ENCODE measurements at regions not wholly inside any gene's neighbourhood (a gene's known extent, or its start where the extent isn't known, plus 50 kb on each side); places are given as distances from the start of the nearest gene placed in this dataset.

DNA sequence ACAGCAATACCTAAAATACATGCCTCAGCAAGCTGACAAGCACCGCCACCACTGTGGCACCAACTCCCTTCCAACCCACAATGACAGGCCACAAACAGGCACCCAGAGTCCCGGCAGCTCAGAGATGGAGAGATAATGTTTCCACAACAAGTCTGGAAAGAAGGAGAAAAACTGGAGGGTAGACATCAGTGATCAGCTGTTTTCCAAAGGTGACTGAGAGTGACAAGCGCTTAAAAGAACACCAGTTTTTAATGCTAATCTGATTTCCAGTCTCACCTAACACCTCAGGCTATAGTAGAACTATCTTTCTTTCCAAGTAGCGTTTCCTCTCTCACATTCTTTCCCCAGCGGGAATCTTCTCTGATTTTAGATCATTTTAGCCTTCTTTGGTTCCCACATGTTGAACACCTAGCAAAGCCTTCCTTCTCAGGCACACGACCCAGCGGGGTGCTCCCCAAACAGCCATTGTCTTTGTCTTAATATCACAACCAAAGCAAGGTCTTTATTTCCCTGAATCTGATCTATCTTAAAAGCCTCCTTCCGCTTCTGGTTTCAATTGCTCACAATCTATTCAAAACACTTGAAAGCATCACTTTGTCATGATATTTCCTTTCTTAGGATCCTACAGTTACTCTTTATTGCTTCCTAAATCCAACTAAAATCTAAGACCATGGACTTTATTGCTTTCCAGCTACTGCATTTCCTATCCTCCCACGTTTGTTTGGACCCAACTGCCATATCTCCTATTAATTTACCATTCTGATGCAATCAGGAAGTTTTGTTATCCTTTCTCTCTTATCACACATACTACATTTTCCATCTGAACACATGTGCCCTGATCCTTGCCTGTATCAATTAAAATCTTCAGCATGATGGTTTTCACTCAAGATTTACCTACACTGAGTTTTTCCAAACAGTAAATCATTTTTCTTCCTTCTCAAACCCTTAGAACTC is 282.7 kb downstream of the ADGB start:
- H3K27ac Mint-ChIP-seq = no peak overlapping the region
- ChIA-PET POLR2A (no interaction called here), CTCF (no interaction called here)
- H3K36me3 Mint-ChIP-seq (ENCODE audit: low read depth) = no peaks in the 10 kb centered on the region
- no peak for DNase-seq
- H3K9me3 Mint-ChIP-seq = no peaks in the 10 kb centered on the region
- H3K4me3 Mint-ChIP-seq = no peak overlapping the region
- H3K27me3 Mint-ChIP-seq = no peaks in the 10 kb centered on the region
- H3K4me1 Mint-ChIP-seq = peaks cover 5% of the 10 kb centered on the region

- CTCF ChIA-PET = interaction anchor here (0.6 kb wide), 1 partner anchor 453 kb away, joined by 3 read pairs; no protein-coding TSS in a partner anchor
- POLR2A ChIA-PET = no interaction called here
- Mint-ChIP-seq H3K4me3 (no peak overlapping the region), H3K9me3 (peaks cover 2% of the 10 kb centered on the region), H3K36me3 (ENCODE audit: low read depth) (no peaks in the 10 kb centered on the region), H3K4me1 (no peaks in the 10 kb centered on the region), H3K27me3 (no peaks in the 10 kb centered on the region), H3K27ac (no peak overlapping the region)
- DNase-seq = no peak
Measured at GRCh38 chr6:146883640-146884531, 285.1 kb downstream of the ADGB start.

GRCh38 chr6:146884728-146885127 is 286.0 kb downstream of the ADGB start:
- Mint-ChIP-seq H3K27ac (no peak overlapping the region), H3K27me3 (no peaks in the 10 kb centered on the region), H3K4me3 (no peak overlapping the region), H3K36me3 (ENCODE audit: low read depth) (no peaks in the 10 kb centered on the region), H3K9me3 (peaks cover 2% of the 10 kb centered on the region), H3K4me1 (no peaks in the 10 kb centered on the region)
- POLR2A ChIA-PET = no interaction called here
- CTCF ChIA-PET = no interaction called here
- DNase-seq = no peak

DNA sequence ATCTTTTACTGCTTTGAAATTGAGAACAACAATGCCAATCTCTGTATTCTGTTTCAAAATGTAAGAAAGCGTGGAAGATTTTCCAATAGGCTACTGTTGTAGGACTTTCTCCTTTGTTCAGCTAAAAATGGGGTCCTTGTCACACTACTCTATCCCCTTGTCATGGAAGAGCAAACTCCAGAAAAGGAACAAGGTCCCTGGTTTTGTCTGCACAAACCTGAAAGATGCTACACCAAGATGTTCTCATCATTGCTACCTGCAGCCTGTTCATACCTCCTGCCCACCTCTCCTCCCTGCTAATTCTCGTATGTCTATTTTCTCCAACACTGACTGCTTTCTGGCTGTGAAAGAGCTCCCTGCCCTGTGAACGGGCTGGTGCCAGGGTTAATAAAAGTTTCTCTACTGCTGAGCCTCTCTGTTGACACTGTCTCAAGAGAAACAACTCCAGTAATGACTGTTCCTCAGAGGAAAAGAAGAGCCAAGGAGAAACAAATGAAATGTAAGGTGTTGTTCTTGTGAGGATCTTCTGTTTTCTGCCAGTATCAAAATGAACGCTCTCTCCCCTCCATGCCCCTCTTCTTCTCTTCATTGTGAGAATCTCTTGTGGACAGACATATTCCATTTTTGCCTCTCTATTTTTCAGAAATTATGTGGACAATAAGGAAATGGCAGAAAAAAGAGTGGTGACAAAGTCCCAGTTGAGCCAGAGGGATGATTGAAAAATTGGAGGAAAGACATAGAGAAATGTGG is 287.1 kb downstream of the ADGB start:
- ChIA-PET CTCF (no interaction called here), POLR2A (no interaction called here)
- no peaks in the 10 kb centered on the region for H3K36me3 Mint-ChIP-seq (ENCODE audit: low read depth)
- no peak for DNase-seq
- no peak overlapping the region for H3K4me3 Mint-ChIP-seq
- peaks cover 2% of the 10 kb centered on the region for H3K9me3 Mint-ChIP-seq
- no peaks in the 10 kb centered on the region for H3K4me1 Mint-ChIP-seq
- no peaks in the 10 kb centered on the region for H3K27me3 Mint-ChIP-seq
- H3K27ac Mint-ChIP-seq = no peak overlapping the region

GRCh38 chr6:146886587-146887446 is 288.0 kb downstream of the ADGB start:
- no peak overlapping the region for H3K27ac Mint-ChIP-seq
- no peak overlapping the region for H3K4me3 Mint-ChIP-seq
- peaks cover 1% of the 10 kb centered on the region for H3K4me1 Mint-ChIP-seq
- ChIA-PET CTCF (no interaction called here), POLR2A (no interaction called here)
- H3K27me3 Mint-ChIP-seq = no peaks in the 10 kb centered on the region
- H3K9me3 Mint-ChIP-seq = peaks cover 2% of the 10 kb centered on the region
- no peak for DNase-seq
- no peaks in the 10 kb centered on the region for H3K36me3 Mint-ChIP-seq (ENCODE audit: low read depth)

DNA sequence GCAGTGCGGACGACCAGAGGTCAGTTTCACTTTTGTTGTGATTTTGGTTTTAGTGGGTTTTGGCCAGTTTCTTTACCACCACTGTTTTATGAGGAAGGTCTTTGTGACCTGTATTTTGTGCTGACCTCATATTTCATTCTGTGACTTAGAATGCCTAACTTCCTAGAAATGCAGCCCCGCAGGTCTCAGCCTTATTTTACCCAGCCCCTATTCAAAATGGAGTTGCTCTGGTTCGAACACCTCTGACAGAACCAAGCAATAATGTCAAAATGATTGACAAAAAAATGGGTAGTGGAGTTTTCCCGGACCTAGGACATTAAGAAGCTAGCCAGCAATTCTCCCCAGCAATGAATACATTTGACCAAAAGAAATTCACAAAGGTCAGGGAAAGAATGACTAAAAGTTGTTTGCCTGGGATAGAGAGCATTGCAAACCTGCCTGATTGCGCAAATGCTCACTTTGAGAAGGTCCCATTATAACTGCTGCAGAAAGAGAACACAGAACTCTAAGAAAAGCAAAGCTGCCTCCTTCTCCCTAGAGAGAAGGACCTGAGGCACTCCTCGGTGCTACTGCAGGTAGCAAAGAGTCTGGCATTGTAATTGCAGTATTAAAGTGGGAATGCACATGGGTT is 288.8 kb downstream of the ADGB start:
- CTCF ChIA-PET = no interaction called here
- H3K4me3 Mint-ChIP-seq = no peak overlapping the region
- H3K27ac Mint-ChIP-seq = no peak overlapping the region
- no peaks in the 10 kb centered on the region for H3K27me3 Mint-ChIP-seq
- no peak for DNase-seq
- H3K36me3 Mint-ChIP-seq (ENCODE audit: low read depth) = no peaks in the 10 kb centered on the region
- peaks cover 2% of the 10 kb centered on the region for H3K9me3 Mint-ChIP-seq
- H3K4me1 Mint-ChIP-seq = peaks cover 9% of the 10 kb centered on the region
- POLR2A ChIA-PET = no interaction called here

DNA sequence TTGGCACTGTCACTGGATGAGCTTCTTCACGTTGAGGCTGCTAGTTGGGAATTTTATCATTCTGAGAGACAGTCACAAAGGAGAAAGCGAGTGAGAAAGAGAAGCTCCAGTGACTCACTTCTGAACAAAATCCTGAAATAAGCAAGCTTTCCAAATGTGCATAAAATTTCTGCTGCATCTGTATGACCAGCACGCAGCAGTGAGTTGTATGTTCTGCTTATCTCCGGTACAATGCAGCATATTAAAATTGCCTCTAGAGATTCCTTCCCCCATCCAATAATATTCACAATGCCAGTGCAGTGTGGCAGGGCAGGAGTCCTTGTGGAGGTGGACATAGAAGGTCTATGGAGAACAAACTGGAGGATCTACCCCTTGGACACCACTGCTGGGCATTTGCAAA is 290.5 kb downstream of the ADGB start:
- Mint-ChIP-seq H3K9me3 (peaks cover 2% of the 10 kb centered on the region), H3K27me3 (peaks cover 2% of the 10 kb centered on the region), H3K27ac (no peak overlapping the region), H3K4me1 (peaks cover 12% of the 10 kb centered on the region), H3K4me3 (no peak overlapping the region), H3K36me3 (ENCODE audit: low read depth) (no peaks in the 10 kb centered on the region)
- ChIA-PET POLR2A (no interaction called here), CTCF (no interaction called here)
- no peak for DNase-seq

- POLR2A ChIA-PET = no interaction called here
- peaks cover 9% of the 10 kb centered on the region for H3K27me3 Mint-ChIP-seq
Measured at GRCh38 chr6:146890172-146890571, 291.4 kb downstream of the ADGB start.

GRCh38 chr6:146890644-146891434 is 292.1 kb downstream of the ADGB start:
- ChIA-PET POLR2A (no interaction called here), CTCF (no interaction called here)
- Mint-ChIP-seq H3K27ac (no peak overlapping the region), H3K4me3 (no peak overlapping the region), H3K27me3 (peaks cover 10% of the 10 kb centered on the region), H3K4me1 (peaks cover 12% of the 10 kb centered on the region), H3K36me3 (ENCODE audit: low read depth) (no peaks in the 10 kb centered on the region), H3K9me3 (peaks cover 6% of the 10 kb centered on the region)
- DNase-seq = no peak

More at GRCh38 chr6:146890172-146890571, 291.4 kb downstream of the ADGB start:
- no peak overlapping the region for H3K27ac Mint-ChIP-seq
- no peak overlapping the region for H3K4me3 Mint-ChIP-seq
- H3K36me3 Mint-ChIP-seq (ENCODE audit: low read depth) = no peaks in the 10 kb centered on the region
- peaks cover 6% of the 10 kb centered on the region for H3K9me3 Mint-ChIP-seq
- DNase-seq = no peak
- CTCF ChIA-PET = no interaction called here
- H3K4me1 Mint-ChIP-seq = peaks cover 12% of the 10 kb centered on the region

DNA sequence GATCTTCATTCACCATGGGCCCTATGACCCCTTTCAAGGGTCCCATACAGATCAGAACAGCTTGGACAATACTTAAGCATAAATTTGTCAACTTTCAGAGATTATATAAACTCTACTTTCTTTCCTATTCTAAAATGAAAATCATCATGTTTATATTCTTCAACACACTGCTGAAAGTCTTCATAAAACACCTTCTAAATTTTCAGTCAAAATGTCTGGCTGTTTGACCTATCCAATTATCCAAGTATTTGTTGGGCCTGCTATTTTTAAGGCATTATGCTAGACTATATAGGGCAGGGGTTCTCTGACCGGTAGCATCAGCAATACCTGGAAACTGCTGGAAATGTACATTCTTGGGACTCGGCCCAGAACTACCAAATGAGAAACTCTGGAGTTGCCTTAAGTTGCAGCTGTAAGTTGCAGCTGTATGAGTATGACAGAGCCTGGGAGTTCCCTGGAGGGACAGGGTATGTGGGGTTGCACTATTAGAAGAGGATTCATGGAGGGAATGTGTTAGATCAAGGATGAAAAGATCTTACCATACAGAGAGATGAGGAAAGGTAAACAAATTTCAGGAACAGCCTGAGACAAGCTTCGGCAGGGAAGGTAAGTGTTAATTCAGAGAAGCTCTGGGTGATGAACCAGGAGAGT is 293.0 kb downstream of the ADGB start:
- ChIA-PET CTCF (no interaction called here), POLR2A (no interaction called here)
- no peak overlapping the region for H3K4me3 Mint-ChIP-seq
- no peak overlapping the region for H3K27ac Mint-ChIP-seq
- no peak for DNase-seq
- H3K9me3 Mint-ChIP-seq = peaks cover 6% of the 10 kb centered on the region
- H3K27me3 Mint-ChIP-seq = peaks cover 13% of the 10 kb centered on the region
- no peaks in the 10 kb centered on the region for H3K36me3 Mint-ChIP-seq (ENCODE audit: low read depth)
- peaks cover 12% of the 10 kb centered on the region for H3K4me1 Mint-ChIP-seq

DNA sequence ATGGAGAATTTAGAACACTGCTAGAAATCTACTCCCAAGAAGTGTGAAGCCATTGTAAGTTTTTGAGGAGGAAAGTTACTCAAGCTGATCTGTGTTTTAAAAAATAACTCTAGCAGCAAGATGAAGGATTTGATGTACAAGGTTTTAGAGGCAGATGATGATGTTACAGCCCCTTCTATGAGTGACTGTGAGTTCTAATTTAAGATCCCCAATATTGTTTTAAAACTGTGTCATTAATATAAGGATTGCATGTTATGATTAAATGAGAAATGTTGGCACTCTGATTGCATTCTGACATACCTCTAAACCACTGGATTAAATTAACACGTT is 293.5 kb downstream of the ADGB start:
- Mint-ChIP-seq H3K4me1 (peaks cover 12% of the 10 kb centered on the region), H3K27me3 (peaks cover 13% of the 10 kb centered on the region), H3K36me3 (ENCODE audit: low read depth) (no peaks in the 10 kb centered on the region), H3K9me3 (peaks cover 6% of the 10 kb centered on the region), H3K4me3 (no peak overlapping the region), H3K27ac (no peak overlapping the region)
- no peak for DNase-seq
- ChIA-PET CTCF (no interaction called here), POLR2A (no interaction called here)
